K562 (cell line): ENCODE measurements at regions not wholly inside any gene's neighbourhood (a gene's known extent, or its start where the extent isn't known, plus 50 kb on each side); places are given as distances from the start of the nearest gene placed in this dataset.

Experiments used
- ATAC-seq: fragments of 200-7000 bp; cut with Tn5 transposase; 3 replicates; pipeline ENCODE4 v1.9.1; 2020; ENCODE audit warnings: moderate library complexity
- BruUV-seq: library from RNA; stranded (reverse); fragments of 400-500 nt; replicated peaks from 2 replicates; lab custom pipeline; 2021; lab: Mats Ljungman, UMichigan
- CTCF ChIA-PET: fragments of 300-600 bp; formaldehyde crosslinking; extraction: SDS; loops from one replicate; lab custom pipeline; 2021; ENCODE audit warnings: low intra/inter-chr PET ratio; lab: Yijun Ruan, JAX
- POLR2A ChIA-PET: fragments of 300-600, 350-650 bp; sonication (Branson Sonifier 250); formaldehyde crosslinking; extraction: SDS; loops from one replicate; lab custom pipeline; 2021; ENCODE audit warnings: antibody characterized with exemption, inconsistent platforms; lab: Yijun Ruan, JAX
- DNase-seq, 4 experiments: peaks; one replicate each; pipeline versions ENCODE4 v3.0.0 to v3.0.0-alpha.2; 2011 to 2018; ENCODE audit warnings: low spot score in 3 of 4, mixed read lengths in 3 of 4; ENCODE audit errors: extremely low read depth in 1 of 4
- FAIRE-seq: peaks from 2 replicates; lab custom pipeline; 2011; peaks lifted over from hg19 to GRCh38; lab: Jason Lieb, UNC
- H2AFZ ChIP-seq: 2 replicates; pipeline ENCODE4 v1.6.0; 2011; ENCODE audit warnings: low read depth, low read length, control low read depth, inconsistent platforms
- H3K27ac ChIP-seq: fragments of 200-600 bp; 3 replicates; pipeline ENCODE4 v1.8.0; 2011; ENCODE audit warnings: low read depth, mild to moderate bottlenecking, control low read depth, inconsistent platforms, low read length, moderate library complexity, mixed read lengths; ENCODE audit errors: extremely low read depth
- H3K27me3 ChIP-seq, 2 experiments: fragments of 300-600 bp in 1 of 2; 2 replicates in 1 of 2; 3 replicates in 1 of 2; pipeline versions ENCODE4 v1.6.0 to v1.8.0; 2011; ENCODE audit warnings: inconsistent platforms in 2 of 2, low read length in 2 of 2, mild to moderate bottlenecking in 1 of 2, mixed read lengths in 1 of 2, moderate library complexity in 1 of 2; ENCODE audit not compliant: control insufficient read depth in 2 of 2, insufficient read depth in 2 of 2
- H3K36me3 ChIP-seq: fragments of 300-600 bp; 3 replicates; pipeline ENCODE4 v1.8.0; 2011; ENCODE audit warnings: mild to moderate bottlenecking, low read length, inconsistent platforms; ENCODE audit not compliant: control insufficient read depth, insufficient read depth
- H3K4me1 ChIP-seq, 2 experiments: fragments of 200-600 bp in 1 of 2; replicated peaks in 1 of 2; 2 replicates in 1 of 2; 3 replicates in 1 of 2; pipeline versions ENCODE4 v1.5.1 to v1.8.0; 2011; ENCODE audit warnings: inconsistent platforms in 2 of 2, low read length in 2 of 2, mild to moderate bottlenecking in 1 of 2, mixed read lengths in 1 of 2, moderate library complexity in 1 of 2; ENCODE audit not compliant: control insufficient read depth in 2 of 2, insufficient read depth in 2 of 2
- H3K4me2 ChIP-seq: 2 replicates; pipeline ENCODE4 v1.6.1; 2011; ENCODE audit warnings: low read length, control low read depth, inconsistent platforms, mixed read lengths; ENCODE audit not compliant: insufficient read depth
- H3K4me3 ChIP-seq: fragments of 200-600 bp; sonication (generic), shearing (Covaris generic); 2 replicates; pipeline ENCODE4 v1.5.1; 2016; ENCODE audit warnings: control low read depth, inconsistent platforms
- H3K79me2 ChIP-seq: fragments of 200-600 bp; 3 replicates; pipeline ENCODE4 v1.8.0; 2011; ENCODE audit warnings: low read length, inconsistent platforms; ENCODE audit not compliant: control insufficient read depth, insufficient read depth
- H3K9ac ChIP-seq, 2 experiments: 2 replicates each; pipeline versions ENCODE4 v1.6.0 to v1.6.1; 2011; ENCODE audit warnings: low read depth in 2 of 2, low read length in 2 of 2, control low read depth in 1 of 2, inconsistent platforms in 1 of 2, mild to moderate bottlenecking in 1 of 2, mixed read lengths in 1 of 2; ENCODE audit not compliant: insufficient read depth in 1 of 2
- H3K9me1 ChIP-seq: one replicate; pipeline ENCODE4 v1.6.0; 2011; ENCODE audit warnings: inconsistent platforms, mild to moderate bottlenecking, low read length, moderate library complexity; ENCODE audit not compliant: control insufficient read depth, insufficient read depth
- H3K9me3 ChIP-seq: replicated peaks from 2 replicates; pipeline ENCODE4 v1.5.1; 2011; ENCODE audit warnings: low read depth, low read length, inconsistent platforms; ENCODE audit not compliant: control insufficient read depth, insufficient read depth
- H4K20me1 ChIP-seq: replicated peaks from 2 replicates; pipeline ENCODE4 v1.6.1; 2011; ENCODE audit warnings: low read length, inconsistent platforms, mixed read lengths; ENCODE audit not compliant: control insufficient read depth, insufficient read depth
- C11orf30 ChIP-seq: fragments of 450-650 bp; IDR thresholded peaks from 2 replicates; pipeline ENCODE4 v1.6.1; 2016; ENCODE audit warnings: low read depth, mild to moderate bottlenecking
- DEAF1 ChIP-seq: fragments of 450-650 bp; formaldehyde crosslinking; IDR thresholded peaks from 2 replicates; pipeline ENCODE4 v1.4.0; 2020; ENCODE audit warnings: mild to moderate bottlenecking, moderate library complexity
- FOXJ3 ChIP-seq: sonication (generic); formaldehyde crosslinking; IDR thresholded peaks from 2 replicates; pipeline ENCODE4 v1.4.0; 2020; ENCODE audit warnings: mild to moderate bottlenecking, missing genetic modification reagents
- MEIS2 ChIP-seq: fragments of 450-650 bp; IDR thresholded peaks from 2 replicates; pipeline ENCODE4 v1.6.1; 2014; ENCODE audit warnings: mild to moderate bottlenecking; ENCODE audit not compliant: partially characterized antibody
- PHF20 ChIP-seq: fragments of 450-650 bp; IDR thresholded peaks from 2 replicates; pipeline ENCODE4 v1.6.1; 2018; ENCODE audit not compliant: partially characterized antibody
- RBM14 ChIP-seq: fragments of 200-400 bp; formaldehyde crosslinking; IDR thresholded peaks from 2 replicates; pipeline ENCODE4 v1.6.1; 2018; ENCODE audit warnings: low read depth, mild to moderate bottlenecking, low read length, moderate library complexity, borderline replicate concordance; ENCODE audit not compliant: insufficient read depth
- SIRT6 ChIP-seq: IDR thresholded peaks from one replicate; pipeline ENCODE4 v1.6.1; 2012; ENCODE audit warnings: low read depth, mild to moderate bottlenecking, control low read depth, inconsistent platforms, low read length, moderate library complexity
- TBL1XR1 ChIP-seq, 2 experiments: IDR thresholded peaks; 2 replicates each; pipeline ENCODE4 v1.6.1; 2012; ENCODE audit warnings: improper control_type of control experiment in 2 of 2, low read length in 2 of 2, mild to moderate bottlenecking in 1 of 2
- XRCC5 ChIP-seq: fragments of 200-400 bp; formaldehyde crosslinking; IDR thresholded peaks from 2 replicates; pipeline ENCODE4 v1.6.1; 2017; ENCODE audit warnings: low read depth, mild to moderate bottlenecking, low read length
- ZNF146 ChIP-seq: IDR thresholded peaks from one replicate; pipeline ENCODE4 v1.6.1; 2018; ENCODE audit warnings: missing compliant biosample characterization; ENCODE audit not compliant: unreplicated experiment
- ZNF699 ChIP-seq: fragments of 250-450 bp; sonication (Bioruptor Pico); IDR thresholded peaks from 2 replicates; pipeline ENCODE4 v1.8.0; 2021; ENCODE audit warnings: mild to moderate bottlenecking, moderate library complexity; ENCODE audit not compliant: insufficient replicate concordance
- WGBS: fragments of 100-300 bp; shearing (Covaris generic); methylation state at CpG from one replicate; pipeline ENCODE4 v1.1.6; 2016; ENCODE audit warnings: low coverage, mixed read lengths; ENCODE audit not compliant: insufficient coverage; ENCODE audit errors: missing lambda C conversion rate; 5-methylcytosine and 5-hydroxymethylcytosine counted together
- in situ Hi-C: fragments of 300-500 bp; cut with MboI; formaldehyde crosslinking; loops from 4 replicates; pipeline ENCODE4 v1.15.0; 2018; ENCODE audit warnings: inconsistent platforms, mixed read lengths
- intact Hi-C: fragments of 100-400 bp; cut with micrococcal nuclease; formaldehyde crosslinking; loops from 2 replicates; pipeline ENCODE4 v1.14.2; 2022
- TF ChIP-seq, protein P1 (sequence below): sonication (generic); formaldehyde crosslinking; IDR thresholded peaks from 2 replicates; pipeline ENCODE4 v1.8.0; 2022; ENCODE audit warnings: mild to moderate bottlenecking, missing genetic modification reagents

GRCh38 chr1:165988817-165989216, 161.4 kb downstream of the UCK2 start:
- H3K27me3 ChIP-seq, result no peaks in the 10 kb centered on the region; a peak in 1 of 5 replicates
- TF ChIP-seq, protein P1, sequence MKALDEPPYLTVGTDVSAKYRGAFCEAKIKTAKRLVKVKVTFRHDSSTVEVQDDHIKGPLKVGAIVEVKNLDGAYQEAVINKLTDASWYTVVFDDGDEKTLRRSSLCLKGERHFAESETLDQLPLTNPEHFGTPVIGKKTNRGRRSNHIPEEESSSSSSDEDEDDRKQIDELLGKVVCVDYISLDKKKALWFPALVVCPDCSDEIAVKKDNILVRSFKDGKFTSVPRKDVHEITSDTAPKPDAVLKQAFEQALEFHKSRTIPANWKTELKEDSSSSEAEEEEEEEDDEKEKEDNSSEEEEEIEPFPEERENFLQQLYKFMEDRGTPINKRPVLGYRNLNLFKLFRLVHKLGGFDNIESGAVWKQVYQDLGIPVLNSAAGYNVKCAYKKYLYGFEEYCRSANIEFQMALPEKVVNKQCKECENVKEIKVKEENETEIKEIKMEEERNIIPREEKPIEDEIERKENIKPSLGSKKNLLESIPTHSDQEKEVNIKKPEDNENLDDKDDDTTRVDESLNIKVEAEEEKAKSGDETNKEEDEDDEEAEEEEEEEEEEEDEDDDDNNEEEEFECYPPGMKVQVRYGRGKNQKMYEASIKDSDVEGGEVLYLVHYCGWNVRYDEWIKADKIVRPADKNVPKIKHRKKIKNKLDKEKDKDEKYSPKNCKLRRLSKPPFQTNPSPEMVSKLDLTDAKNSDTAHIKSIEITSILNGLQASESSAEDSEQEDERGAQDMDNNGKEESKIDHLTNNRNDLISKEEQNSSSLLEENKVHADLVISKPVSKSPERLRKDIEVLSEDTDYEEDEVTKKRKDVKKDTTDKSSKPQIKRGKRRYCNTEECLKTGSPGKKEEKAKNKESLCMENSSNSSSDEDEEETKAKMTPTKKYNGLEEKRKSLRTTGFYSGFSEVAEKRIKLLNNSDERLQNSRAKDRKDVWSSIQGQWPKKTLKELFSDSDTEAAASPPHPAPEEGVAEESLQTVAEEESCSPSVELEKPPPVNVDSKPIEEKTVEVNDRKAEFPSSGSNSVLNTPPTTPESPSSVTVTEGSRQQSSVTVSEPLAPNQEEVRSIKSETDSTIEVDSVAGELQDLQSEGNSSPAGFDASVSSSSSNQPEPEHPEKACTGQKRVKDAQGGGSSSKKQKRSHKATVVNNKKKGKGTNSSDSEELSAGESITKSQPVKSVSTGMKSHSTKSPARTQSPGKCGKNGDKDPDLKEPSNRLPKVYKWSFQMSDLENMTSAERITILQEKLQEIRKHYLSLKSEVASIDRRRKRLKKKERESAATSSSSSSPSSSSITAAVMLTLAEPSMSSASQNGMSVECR (CRISPR knock-in tag), result no peak
- TF ChIP-seq XRCC5, result no peak
- no peak for TF ChIP-seq PHF20
- no peak for TF ChIP-seq MEIS2
- no peak for TF ChIP-seq DEAF1 (CRISPR knock-in tag)
- no peak for TF ChIP-seq FOXJ3 (CRISPR knock-in tag)
- no peak for TF ChIP-seq RBM14
- TF ChIP-seq C11orf30, result no peak
- no peak for TF ChIP-seq SIRT6
- no peak for TF ChIP-seq TBL1XR1 (IDR thresholded peaks at IDR 0.05; ENCODE audit: low read length in 2 of 2)
- TF ChIP-seq ZNF699 (CRISPR knock-in tag), result no peak
- TF ChIP-seq ZNF146 (CRISPR knock-in tag), result no peak

More at GRCh38 chr1:165988817-165989216, 161.4 kb downstream of the UCK2 start:
- no peaks in the 10 kb centered on the region for H3K36me3 ChIP-seq
- H3K9ac ChIP-seq, result no peak overlapping the region
- no peaks in the 10 kb centered on the region for H3K9me3 ChIP-seq
- H4K20me1 ChIP-seq, result no peaks in the 10 kb centered on the region
- no peak for ATAC-seq
- no peak overlapping the region for H2AFZ ChIP-seq
- intact Hi-C loops, result no loop called here
- H3K27ac ChIP-seq, result no peak overlapping the region
- in situ Hi-C loops, result no loop called here
- no peak for DNase-seq
- ChIA-PET POLR2A (interaction anchor here (0.7 kb wide), 1 partner anchor 94 kb away, joined by 3 read pairs; no protein-coding TSS in a partner anchor), CTCF (no interaction called here)
- H3K79me2 ChIP-seq, result no peaks in the 10 kb centered on the region
- H3K4me3 ChIP-seq, result no peak overlapping the region
- no peaks in the 10 kb centered on the region for H3K4me1 ChIP-seq
- no peaks in the 10 kb centered on the region for H3K9me1 ChIP-seq
- 0% methylated on average over 2 of the region's 2 CpGs for WGBS
- FAIRE-seq, result no peak
- no TSS peak for BruUV-seq
- no peak overlapping the region for H3K4me2 ChIP-seq
